Activated CD8-positive, alpha-beta T cell treated with anti-CD3 and anti-CD28 coated beads for 36 hours (primary cell): ENCODE measurements at regions not wholly inside any gene's neighbourhood (a gene's known extent, or its start where the extent isn't known, plus 50 kb on each side); places are given as distances from the start of the nearest gene placed in this dataset.

Source experiments
- ATAC-seq: fragments of 200-7000 bp; cut with Tn5 transposase; one replicate; pipeline ENCODE4 v1.10.0; 2021; ENCODE audit warnings: mild to moderate bottlenecking, moderate library complexity
- CTCF ChIA-PET: fragments of 350-600 bp; sonication (Branson Sonifier 250); formaldehyde crosslinking; loops from one replicate; lab custom pipeline; 2021; ENCODE audit warnings: antibody characterized with exemption; lab: Charles Lee
- POLR2A ChIA-PET: fragments of 350-600 bp; sonication (Branson Sonifier 250); formaldehyde crosslinking; loops from one replicate; lab custom pipeline; 2021; ENCODE audit warnings: antibody characterized with exemption; lab: Charles Lee
- DNase-seq: peaks from one replicate; pipeline ENCODE4 v3.0.0-alpha.2; 2020
- H3K27ac Mint-ChIP-seq: one replicate; pipeline ENCODE4 v1.8.0; 2021; ENCODE audit warnings: mild to moderate bottlenecking, mixed read lengths
- H3K27me3 Mint-ChIP-seq: one replicate; pipeline ENCODE4 v1.8.0; 2021; ENCODE audit warnings: mixed read lengths
- H3K36me3 Mint-ChIP-seq: one replicate; pipeline ENCODE4 v1.8.0; 2021; ENCODE audit warnings: low read depth, mixed read lengths
- H3K4me1 Mint-ChIP-seq: one replicate; pipeline ENCODE4 v1.8.0; 2021; ENCODE audit warnings: low read depth, mixed read lengths
- H3K4me3 Mint-ChIP-seq: one replicate; pipeline ENCODE4 v1.8.0; 2021; ENCODE audit warnings: mild to moderate bottlenecking, moderate library complexity, mixed read lengths
- H3K9me3 Mint-ChIP-seq: one replicate; pipeline ENCODE4 v1.8.0; 2021; ENCODE audit warnings: mixed read lengths
- intact Hi-C: fragments of 100-400 bp; cut with micrococcal nuclease; formaldehyde crosslinking; loops from one replicate; pipeline ENCODE4 v1.10.0; 2022
- TF ChIP-seq, protein P1 (sequence below): fragments of 200-600 bp; IDR thresholded peaks from one replicate; pipeline ENCODE4 v1.8.0; 2022; ENCODE audit warnings: antibody characterized with exemption, mild to moderate bottlenecking

DNA sequence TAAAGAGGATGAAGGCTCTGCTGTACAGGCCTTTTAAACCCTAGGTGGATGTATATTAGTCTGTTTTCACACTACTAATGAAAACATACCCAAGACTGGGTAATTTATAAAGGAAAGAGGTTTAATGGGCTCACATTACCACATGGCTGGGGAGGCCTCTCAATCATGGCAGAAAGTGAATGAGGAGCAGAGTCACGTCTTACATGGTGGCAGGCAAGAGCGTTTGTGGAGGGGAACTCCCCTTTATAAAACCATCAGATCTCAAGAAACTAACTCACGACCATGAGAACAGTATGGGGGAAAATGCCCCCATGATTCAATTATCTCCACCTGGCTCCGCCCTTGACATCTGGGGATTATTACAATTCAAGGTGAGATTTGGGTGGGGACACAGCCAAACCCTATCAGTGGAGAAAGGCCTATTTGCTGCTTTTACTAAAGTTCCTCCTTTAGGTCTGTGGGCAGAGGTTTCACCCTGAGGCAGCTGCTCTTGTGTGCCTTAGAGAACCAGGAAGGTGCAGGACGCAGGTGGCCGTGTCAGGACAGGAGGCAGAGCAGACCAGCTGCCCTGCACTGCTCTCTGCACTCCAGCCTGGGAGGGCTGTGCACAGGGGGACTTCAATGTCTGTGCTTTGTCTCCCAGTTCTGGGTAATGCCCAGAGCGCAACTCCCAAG is 178.8 kb upstream of the HDAC4 start:
- TF ChIP-seq, protein P1, sequence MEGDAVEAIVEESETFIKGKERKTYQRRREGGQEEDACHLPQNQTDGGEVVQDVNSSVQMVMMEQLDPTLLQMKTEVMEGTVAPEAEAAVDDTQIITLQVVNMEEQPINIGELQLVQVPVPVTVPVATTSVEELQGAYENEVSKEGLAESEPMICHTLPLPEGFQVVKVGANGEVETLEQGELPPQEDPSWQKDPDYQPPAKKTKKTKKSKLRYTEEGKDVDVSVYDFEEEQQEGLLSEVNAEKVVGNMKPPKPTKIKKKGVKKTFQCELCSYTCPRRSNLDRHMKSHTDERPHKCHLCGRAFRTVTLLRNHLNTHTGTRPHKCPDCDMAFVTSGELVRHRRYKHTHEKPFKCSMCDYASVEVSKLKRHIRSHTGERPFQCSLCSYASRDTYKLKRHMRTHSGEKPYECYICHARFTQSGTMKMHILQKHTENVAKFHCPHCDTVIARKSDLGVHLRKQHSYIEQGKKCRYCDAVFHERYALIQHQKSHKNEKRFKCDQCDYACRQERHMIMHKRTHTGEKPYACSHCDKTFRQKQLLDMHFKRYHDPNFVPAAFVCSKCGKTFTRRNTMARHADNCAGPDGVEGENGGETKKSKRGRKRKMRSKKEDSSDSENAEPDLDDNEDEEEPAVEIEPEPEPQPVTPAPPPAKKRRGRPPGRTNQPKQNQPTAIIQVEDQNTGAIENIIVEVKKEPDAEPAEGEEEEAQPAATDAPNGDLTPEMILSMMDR: no peak
- no peak overlapping the region for H3K4me3 Mint-ChIP-seq
- no peak overlapping the region for H3K27ac Mint-ChIP-seq
- no peaks in the 10 kb centered on the region for H3K27me3 Mint-ChIP-seq
- H3K9me3 Mint-ChIP-seq: no peaks in the 10 kb centered on the region
- ChIA-PET POLR2A (no interaction called here), CTCF (no interaction called here)
- H3K4me1 Mint-ChIP-seq: peaks cover 9% of the 10 kb centered on the region
- no peak for ATAC-seq
- intact Hi-C loops: no loop called here
- DNase-seq: no peak
- H3K36me3 Mint-ChIP-seq: no peaks in the 10 kb centered on the region

DNA sequence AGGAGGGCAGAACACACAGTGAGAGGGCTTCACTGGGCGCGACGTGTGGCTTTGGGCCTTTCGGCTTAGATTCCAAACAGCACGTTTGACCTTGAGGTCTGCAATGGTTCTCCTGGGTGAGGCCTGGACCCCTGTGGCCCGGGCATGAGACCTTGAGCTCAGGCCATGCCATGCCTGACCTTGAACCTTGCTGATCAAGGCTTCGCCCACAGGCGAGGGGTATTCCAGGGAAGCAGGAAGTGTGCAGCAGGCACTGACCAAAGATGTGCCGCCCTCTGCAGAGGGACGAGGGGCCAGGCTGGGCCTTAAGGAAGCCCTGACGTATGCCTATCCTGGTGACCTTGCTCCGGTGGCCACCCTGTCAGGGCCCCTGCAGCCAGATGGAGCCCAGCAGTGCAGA is 178.3 kb upstream of the HDAC4 start:
- TF ChIP-seq, protein P1: no peak
- H3K4me1 Mint-ChIP-seq: peaks cover 9% of the 10 kb centered on the region
- no peak for ATAC-seq
- H3K9me3 Mint-ChIP-seq: no peaks in the 10 kb centered on the region
- H3K4me3 Mint-ChIP-seq: no peak overlapping the region
- no peaks in the 10 kb centered on the region for H3K27me3 Mint-ChIP-seq
- no peak overlapping the region for H3K27ac Mint-ChIP-seq
- intact Hi-C loops: no loop called here
- ChIA-PET CTCF (no interaction called here), POLR2A (interaction anchor here (1.0 kb wide), 1 partner anchor 19 kb away, joined by 4 read pairs; no protein-coding TSS in a partner anchor)
- no peak for DNase-seq
- no peaks in the 10 kb centered on the region for H3K36me3 Mint-ChIP-seq

DNA sequence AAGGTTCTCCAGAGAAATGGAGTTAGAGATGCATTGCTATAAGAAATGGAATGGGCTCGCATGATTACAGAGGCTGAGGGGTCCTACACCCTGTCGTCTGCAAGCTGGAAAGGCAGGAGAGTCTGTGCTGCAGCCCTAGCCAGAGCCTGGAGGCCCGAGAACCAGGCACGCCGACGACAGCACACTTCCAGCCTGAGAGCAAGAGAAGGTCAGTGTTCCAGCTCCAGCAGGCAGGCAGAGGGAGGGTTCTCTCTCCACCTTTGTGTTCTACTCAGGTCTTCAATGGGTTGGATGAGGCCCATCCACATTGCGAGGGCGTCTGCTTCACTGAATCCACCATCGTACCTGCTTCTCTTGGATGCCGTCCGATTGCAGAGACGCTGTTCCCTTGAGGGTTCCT is 177.6 kb upstream of the HDAC4 start:
- no peak overlapping the region for H3K4me3 Mint-ChIP-seq
- H3K9me3 Mint-ChIP-seq: no peaks in the 10 kb centered on the region
- H3K27me3 Mint-ChIP-seq: no peaks in the 10 kb centered on the region
- H3K4me1 Mint-ChIP-seq: peaks cover 9% of the 10 kb centered on the region
- TF ChIP-seq, protein P1: no peak
- CTCF ChIA-PET: no interaction called here
- H3K27ac Mint-ChIP-seq: no peak overlapping the region
- DNase-seq (no peak), ATAC-seq (no peak)
- POLR2A ChIA-PET: interaction anchor here (1.0 kb wide), 1 partner anchor 20 kb away, joined by 4 read pairs; no protein-coding TSS in a partner anchor
- intact Hi-C loops: no loop called here
- no peaks in the 10 kb centered on the region for H3K36me3 Mint-ChIP-seq

DNA sequence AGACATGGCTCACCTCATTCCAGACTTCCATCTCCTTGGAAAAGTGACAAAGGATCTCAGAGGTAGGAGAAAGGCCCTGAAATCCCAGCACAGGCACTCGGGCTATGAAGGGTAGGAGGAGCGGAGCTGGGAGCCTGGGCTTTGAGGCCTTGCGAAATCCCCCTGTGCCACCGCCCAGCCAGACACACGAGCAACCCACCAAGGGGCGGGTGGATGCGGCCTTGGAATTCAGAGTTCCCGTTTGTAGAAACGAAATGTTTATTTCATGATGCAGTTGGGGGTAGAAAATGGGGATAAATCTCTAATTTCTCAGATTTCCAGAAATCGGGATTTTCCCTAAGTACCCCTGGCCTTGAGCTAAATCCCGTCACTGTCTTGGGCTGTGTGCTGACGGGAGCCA is 177.1 kb upstream of the HDAC4 start:
- ChIA-PET POLR2A (no interaction called here), CTCF (no interaction called here)
- Mint-ChIP-seq H3K27ac (no peak overlapping the region), H3K9me3 (no peaks in the 10 kb centered on the region), H3K27me3 (no peaks in the 10 kb centered on the region), H3K4me3 (no peak overlapping the region), H3K4me1 (peaks cover 9% of the 10 kb centered on the region), H3K36me3 (no peaks in the 10 kb centered on the region)
- DNase-seq (no peak), ATAC-seq (no peak)
- TF ChIP-seq, protein P1: no peak
- intact Hi-C loops: no loop called here

DNA sequence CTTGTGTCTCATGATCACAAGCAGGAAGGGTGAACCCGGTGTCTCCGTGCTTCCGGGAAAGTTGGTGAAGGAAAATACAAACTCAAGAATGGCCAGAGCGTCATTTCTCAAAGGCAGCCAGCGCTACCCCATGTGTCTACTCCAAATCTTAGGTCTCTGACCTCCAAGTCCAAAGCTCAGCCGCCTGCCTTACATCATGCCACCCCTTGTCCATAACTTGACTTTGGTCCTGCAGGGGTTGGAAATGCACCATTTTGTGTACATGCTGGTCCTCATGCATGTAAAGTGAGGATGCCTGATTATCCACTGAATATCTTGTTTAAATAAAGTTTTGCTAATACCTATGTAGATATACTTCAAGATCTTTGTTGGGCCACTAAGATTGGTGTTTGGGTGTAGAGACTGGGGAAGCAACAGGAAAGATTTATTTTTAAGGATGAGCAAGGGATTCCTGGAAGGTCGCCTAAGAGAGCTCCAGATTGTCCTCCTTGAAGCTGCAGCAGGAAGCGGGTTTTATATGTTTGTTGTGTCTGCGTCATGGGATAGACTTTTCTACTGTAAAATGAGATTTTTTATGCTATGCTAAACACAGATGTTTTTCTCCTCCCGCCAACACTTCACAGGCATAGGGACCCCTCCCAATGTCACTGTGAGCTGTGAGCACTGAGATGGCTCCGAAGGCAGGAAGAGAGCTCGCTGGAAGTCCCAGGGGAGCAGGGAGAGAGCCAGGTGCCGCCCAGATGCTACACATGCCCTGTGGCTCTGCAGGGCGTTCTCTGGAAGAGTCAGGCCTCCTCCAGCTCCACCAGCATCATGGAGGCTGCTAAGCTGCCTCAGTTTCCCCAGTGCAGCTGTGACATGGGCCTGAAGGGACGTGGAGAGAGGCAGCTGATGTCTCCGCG is 176.2 kb upstream of the HDAC4 start:
- peaks cover 3% of the 10 kb centered on the region for H3K27me3 Mint-ChIP-seq
- no peak overlapping the region for H3K4me3 Mint-ChIP-seq
- no peak overlapping the region for H3K27ac Mint-ChIP-seq
- no peaks in the 10 kb centered on the region for H3K9me3 Mint-ChIP-seq
- no peaks in the 10 kb centered on the region for H3K36me3 Mint-ChIP-seq
- H3K4me1 Mint-ChIP-seq: peaks cover 9% of the 10 kb centered on the region
- POLR2A ChIA-PET: no interaction called here
- ATAC-seq: no peak
- intact Hi-C loops: no loop called here
- CTCF ChIA-PET: no interaction called here
- DNase-seq: no peak
- TF ChIP-seq, protein P1: no peak
